WTC11 (cell line): ENCODE measurements at regions not wholly inside any gene's neighbourhood (a gene's known extent, or its start where the extent isn't known, plus 50 kb on each side); places are given as distances from the start of the nearest gene placed in this dataset.

ENCODE experiments used
- ATAC-seq: fragments of 200-7000 bp; cut with Tn5 transposase; 2 replicates; pipeline ENCODE4 v1.10.0; 2021; ENCODE audit warnings: mild to moderate bottlenecking, moderate library complexity
- CTCF ChIA-PET: fragments of 300-600 bp; sonication (Branson Sonifier 250); formaldehyde crosslinking; loops from one replicate; lab custom pipeline; 2021; ENCODE audit warnings: antibody characterized with exemption; lab: Charles Lee
- POLR2A ChIA-PET: fragments of 350-600 bp; sonication (Branson Sonifier 250); formaldehyde crosslinking; loops from one replicate; lab custom pipeline; 2021; ENCODE audit warnings: antibody characterized with exemption; lab: Charles Lee
- DNase-seq: peaks from one replicate; pipeline ENCODE4 v3.0.0; 2021; ENCODE audit warnings: low spot score
- H3K27ac Mint-ChIP-seq: 2 replicates; pipeline ENCODE4 v1.8.0; 2021; ENCODE audit warnings: mixed read lengths
- H3K27me3 Mint-ChIP-seq: 2 replicates; pipeline ENCODE4 v1.8.0; 2021; ENCODE audit warnings: low read depth, mild to moderate bottlenecking, moderate library complexity, mixed read lengths
- H3K36me3 Mint-ChIP-seq: 2 replicates; pipeline ENCODE4 v1.8.0; 2021; ENCODE audit warnings: mixed read lengths
- H3K4me1 Mint-ChIP-seq: 2 replicates; pipeline ENCODE4 v1.8.0; 2022; ENCODE audit warnings: mixed read lengths
- H3K4me3 Mint-ChIP-seq: 2 replicates; pipeline ENCODE4 v1.8.0; 2021; ENCODE audit warnings: mild to moderate bottlenecking, moderate library complexity, mixed read lengths
- H3K9me3 Mint-ChIP-seq: 2 replicates; pipeline ENCODE4 v1.8.0; 2021; ENCODE audit warnings: mixed read lengths
- CDX4 ChIP-seq: fragments of 250-450 bp; sonication (Bioruptor Pico); IDR thresholded peaks from 2 replicates; pipeline ENCODE4 v1.9.0; 2021; ENCODE audit warnings: moderate library complexity, mild to moderate bottlenecking, inconsistent platforms, borderline replicate concordance
- CREB1 ChIP-seq: sonication (generic); formaldehyde crosslinking; IDR thresholded peaks from 2 replicates; pipeline ENCODE4 v1.8.0; 2023; ENCODE audit warnings: mild to moderate bottlenecking, missing genetic modification reagents
- ELF4 ChIP-seq: sonication (generic); formaldehyde crosslinking; IDR thresholded peaks from 2 replicates; pipeline ENCODE4 v1.8.1; 2022; ENCODE audit warnings: low read depth, mild to moderate bottlenecking, moderate library complexity, missing genetic modification reagents
- ESRRA ChIP-seq: sonication (generic); formaldehyde crosslinking; IDR thresholded peaks from 2 replicates; pipeline ENCODE4 v1.8.1; 2022; ENCODE audit warnings: mild to moderate bottlenecking, missing genetic modification reagents, borderline replicate concordance
- GTF2I ChIP-seq: fragments of 250-450 bp; sonication (Bioruptor Pico); conservative IDR thresholded peaks from 2 replicates; pipeline ENCODE4 v1.4.0; 2021; ENCODE audit warnings: mild to moderate bottlenecking
- JUN ChIP-seq: sonication (generic); formaldehyde crosslinking; IDR thresholded peaks from 2 replicates; pipeline ENCODE4 v1.8.0; 2023; ENCODE audit warnings: mild to moderate bottlenecking, missing genetic modification reagents
- KAT7 ChIP-seq: sonication (generic); formaldehyde crosslinking; IDR thresholded peaks from 2 replicates; pipeline ENCODE4 v1.8.1; 2023; ENCODE audit warnings: missing genetic modification reagents, mild to moderate bottlenecking, borderline replicate concordance
- PREB ChIP-seq: sonication (generic); formaldehyde crosslinking; IDR thresholded peaks from 2 replicates; pipeline ENCODE4 v1.8.1; 2022; ENCODE audit warnings: mild to moderate bottlenecking, missing genetic modification reagents, moderate library complexity, borderline replicate concordance
- SMAD3 ChIP-seq: sonication (generic); formaldehyde crosslinking; IDR thresholded peaks from 2 replicates; pipeline ENCODE4 v1.8.0; 2022; ENCODE audit warnings: missing genetic modification reagents, mild to moderate bottlenecking, borderline replicate concordance
- SOX15 ChIP-seq: fragments of 250-450 bp; sonication (Bioruptor Pico); IDR thresholded peaks from 2 replicates; pipeline ENCODE4 v1.9.0; 2021; ENCODE audit warnings: mild to moderate bottlenecking
- STAT6 ChIP-seq: sonication (generic); formaldehyde crosslinking; conservative IDR thresholded peaks from 2 replicates; pipeline ENCODE4 v1.8.1; 2023; ENCODE audit warnings: mild to moderate bottlenecking, low read depth, missing genetic modification reagents, moderate library complexity
- TP53 ChIP-seq: sonication (generic); formaldehyde crosslinking; IDR thresholded peaks from 2 replicates; pipeline ENCODE4 v1.8.1; 2023; ENCODE audit warnings: mild to moderate bottlenecking, missing genetic modification reagents
- ZMAT4 ChIP-seq: fragments of 250-450 bp; sonication (Bioruptor Pico); IDR thresholded peaks from 2 replicates; pipeline ENCODE4 v1.9.0; 2021; ENCODE audit warnings: mild to moderate bottlenecking
- ZNF416 ChIP-seq: fragments of 250-450 bp; sonication (Bioruptor Pico); IDR thresholded peaks from 2 replicates; pipeline ENCODE4 v1.9.0; 2021; ENCODE audit warnings: mild to moderate bottlenecking, inconsistent platforms
- ZNF423 ChIP-seq: fragments of 250-450 bp; sonication (Bioruptor Pico); IDR thresholded peaks from 2 replicates; pipeline ENCODE4 v2.1.2; 2022; ENCODE audit warnings: mild to moderate bottlenecking, moderate library complexity
- ZNF532 ChIP-seq: fragments of 250-450 bp; sonication (Bioruptor Pico); IDR thresholded peaks from 2 replicates; pipeline ENCODE4 v1.9.0; 2021; ENCODE audit warnings: mild to moderate bottlenecking, borderline replicate concordance
- TF ChIP-seq, protein P1 (sequence below): fragments of 250-450 bp; sonication (Bioruptor Pico); IDR thresholded peaks from 2 replicates; pipeline ENCODE4 v1.9.0; 2021; ENCODE audit warnings: mild to moderate bottlenecking
- TF ChIP-seq, protein P2 (sequence below): fragments of 200-600 bp; IDR thresholded peaks from 2 replicates; pipeline ENCODE4 v1.8.0; 2022; ENCODE audit warnings: antibody characterized with exemption

- TF ChIP-seq ZNF532 (CRISPR knock-in tag) (no peak), ESRRA (CRISPR knock-in tag) (no peak), ELF4 (CRISPR knock-in tag) (no peak), STAT6 (CRISPR knock-in tag) (no peak), CDX4 (CRISPR knock-in tag) (no peak)
- TF ChIP-seq, protein P1, sequence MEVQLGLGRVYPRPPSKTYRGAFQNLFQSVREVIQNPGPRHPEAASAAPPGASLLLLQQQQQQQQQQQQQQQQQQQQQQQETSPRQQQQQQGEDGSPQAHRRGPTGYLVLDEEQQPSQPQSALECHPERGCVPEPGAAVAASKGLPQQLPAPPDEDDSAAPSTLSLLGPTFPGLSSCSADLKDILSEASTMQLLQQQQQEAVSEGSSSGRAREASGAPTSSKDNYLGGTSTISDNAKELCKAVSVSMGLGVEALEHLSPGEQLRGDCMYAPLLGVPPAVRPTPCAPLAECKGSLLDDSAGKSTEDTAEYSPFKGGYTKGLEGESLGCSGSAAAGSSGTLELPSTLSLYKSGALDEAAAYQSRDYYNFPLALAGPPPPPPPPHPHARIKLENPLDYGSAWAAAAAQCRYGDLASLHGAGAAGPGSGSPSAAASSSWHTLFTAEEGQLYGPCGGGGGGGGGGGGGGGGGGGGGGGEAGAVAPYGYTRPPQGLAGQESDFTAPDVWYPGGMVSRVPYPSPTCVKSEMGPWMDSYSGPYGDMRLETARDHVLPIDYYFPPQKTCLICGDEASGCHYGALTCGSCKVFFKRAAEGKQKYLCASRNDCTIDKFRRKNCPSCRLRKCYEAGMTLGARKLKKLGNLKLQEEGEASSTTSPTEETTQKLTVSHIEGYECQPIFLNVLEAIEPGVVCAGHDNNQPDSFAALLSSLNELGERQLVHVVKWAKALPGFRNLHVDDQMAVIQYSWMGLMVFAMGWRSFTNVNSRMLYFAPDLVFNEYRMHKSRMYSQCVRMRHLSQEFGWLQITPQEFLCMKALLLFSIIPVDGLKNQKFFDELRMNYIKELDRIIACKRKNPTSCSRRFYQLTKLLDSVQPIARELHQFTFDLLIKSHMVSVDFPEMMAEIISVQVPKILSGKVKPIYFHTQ, result no peak
Observed at GRCh38 chr22:44409974-44410316, 88.1 kb downstream of the RTL6 start (continued).

DNA sequence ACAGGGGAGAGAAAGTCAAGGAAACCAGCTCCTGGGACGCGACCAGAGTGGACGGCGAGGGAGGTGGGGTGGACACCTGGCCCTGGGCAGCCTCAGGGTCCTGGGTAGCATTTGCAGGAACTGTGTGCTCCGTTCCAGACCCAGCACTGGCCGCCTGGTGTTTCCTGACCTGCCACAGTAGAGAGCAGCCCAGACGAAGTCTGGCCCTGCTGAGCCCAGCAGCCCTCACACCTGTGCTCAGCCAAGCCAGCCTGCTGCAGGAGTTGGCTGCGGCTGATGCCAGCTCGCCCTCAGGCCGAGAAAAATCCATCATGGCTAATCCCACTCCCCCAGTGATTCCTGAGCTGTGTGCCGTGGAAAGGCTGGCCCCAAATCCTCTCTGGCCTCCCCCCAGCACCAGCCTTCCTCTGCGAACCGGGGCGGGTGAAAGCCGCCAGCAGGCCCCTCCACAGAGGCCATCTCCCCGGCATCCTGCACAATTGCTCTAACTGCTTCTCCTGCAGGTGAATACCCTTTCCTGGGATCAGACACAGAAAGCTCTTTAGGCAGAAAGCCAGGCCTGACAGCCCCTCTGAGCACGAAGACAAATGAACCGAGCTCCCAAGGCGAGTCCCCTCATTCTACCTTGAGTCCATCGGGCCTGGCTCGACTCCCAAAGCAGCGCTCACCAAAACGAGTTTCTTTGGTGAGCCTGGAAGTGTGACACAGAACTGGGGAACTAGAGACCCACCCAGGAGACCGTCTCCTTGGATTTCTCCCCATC is 88.6 kb downstream of the RTL6 start:
- ChIA-PET POLR2A (no interaction called here), CTCF (no interaction called here)
- no peak overlapping the region for H3K27ac Mint-ChIP-seq
- H3K4me3 Mint-ChIP-seq, result no peak overlapping the region
- peaks cover 17% of the 10 kb centered on the region for H3K4me1 Mint-ChIP-seq
- no peak for ATAC-seq
- no peaks in the 10 kb centered on the region for H3K27me3 Mint-ChIP-seq
- H3K36me3 Mint-ChIP-seq, result no peaks in the 10 kb centered on the region
- no peaks in the 10 kb centered on the region for H3K9me3 Mint-ChIP-seq
- DNase-seq, result no peak
- no peak for TF ChIP-seq CREB1 (CRISPR knock-in tag)
- no peak for TF ChIP-seq GTF2I
- no peak for TF ChIP-seq ZNF423 (CRISPR knock-in tag)
- no peak for TF ChIP-seq ZNF416 (CRISPR knock-in tag)
- no peak for TF ChIP-seq TP53
- TF ChIP-seq KAT7 (CRISPR knock-in tag), result no peak
- no peak for TF ChIP-seq ZMAT4 (CRISPR knock-in tag)
- no peak for TF ChIP-seq SOX15
- no peak for TF ChIP-seq JUN (CRISPR knock-in tag)
- no peak for TF ChIP-seq SMAD3 (CRISPR knock-in tag)
- TF ChIP-seq, protein P2, sequence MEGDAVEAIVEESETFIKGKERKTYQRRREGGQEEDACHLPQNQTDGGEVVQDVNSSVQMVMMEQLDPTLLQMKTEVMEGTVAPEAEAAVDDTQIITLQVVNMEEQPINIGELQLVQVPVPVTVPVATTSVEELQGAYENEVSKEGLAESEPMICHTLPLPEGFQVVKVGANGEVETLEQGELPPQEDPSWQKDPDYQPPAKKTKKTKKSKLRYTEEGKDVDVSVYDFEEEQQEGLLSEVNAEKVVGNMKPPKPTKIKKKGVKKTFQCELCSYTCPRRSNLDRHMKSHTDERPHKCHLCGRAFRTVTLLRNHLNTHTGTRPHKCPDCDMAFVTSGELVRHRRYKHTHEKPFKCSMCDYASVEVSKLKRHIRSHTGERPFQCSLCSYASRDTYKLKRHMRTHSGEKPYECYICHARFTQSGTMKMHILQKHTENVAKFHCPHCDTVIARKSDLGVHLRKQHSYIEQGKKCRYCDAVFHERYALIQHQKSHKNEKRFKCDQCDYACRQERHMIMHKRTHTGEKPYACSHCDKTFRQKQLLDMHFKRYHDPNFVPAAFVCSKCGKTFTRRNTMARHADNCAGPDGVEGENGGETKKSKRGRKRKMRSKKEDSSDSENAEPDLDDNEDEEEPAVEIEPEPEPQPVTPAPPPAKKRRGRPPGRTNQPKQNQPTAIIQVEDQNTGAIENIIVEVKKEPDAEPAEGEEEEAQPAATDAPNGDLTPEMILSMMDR, result no peak
- no peak for TF ChIP-seq PREB (CRISPR knock-in tag)
